GM13977 (cell line): ENCODE measurements at regions not wholly inside any gene's neighbourhood (a gene's known extent, or its start where the extent isn't known, plus 50 kb on each side); places are given as distances from the start of the nearest gene placed in this dataset.

Experiments used
- DNase-seq: peaks from one replicate; pipeline ENCODE4 v3.0.0; 2012; ENCODE audit warnings: low spot score
- CTCF ChIP-seq: IDR thresholded peaks from 2 replicates; pipeline ENCODE4 v1.5.1; 2012; ENCODE audit warnings: mild to moderate bottlenecking, control low read depth; ENCODE audit not compliant: insufficient read depth; ENCODE audit errors: extremely low read depth, missing control alignments
- in situ Hi-C: fragments of 300-500 bp; cut with MboI; formaldehyde crosslinking; loops from one replicate; pipeline ENCODE4 v1.12.0; 2022; ENCODE audit warnings: low sequenced_read_pairs, low pct_unique_long_range_greater_than_20kb, mixed read lengths, inconsistent platforms; ENCODE audit not compliant: unreplicated experiment

GRCh38 chr7:156156734-156157408 is 344.6 kb upstream of the SHH start:
- in situ Hi-C loops = no loop called here
- no peak for DNase-seq
- no peak for TF ChIP-seq CTCF

GRCh38 chr7:156155988-156156733 is 343.9 kb upstream of the SHH start:
- TF ChIP-seq CTCF = no peak

GRCh38 chr7:156153590-156153989 is 341.3 kb upstream of the SHH start:
- TF ChIP-seq CTCF = no peak
- DNase-seq = no peak
- in situ Hi-C loops = no loop called here

More at GRCh38 chr7:156155988-156156733, 343.9 kb upstream of the SHH start:
- in situ Hi-C loops = no loop called here
- no peak for DNase-seq

GRCh38 chr7:156152390-156152789 is 340.1 kb upstream of the SHH start:
- TF ChIP-seq CTCF = no peak
- in situ Hi-C loops = no loop called here
- DNase-seq = no peak

GRCh38 chr7:156151658-156152057 is 339.4 kb upstream of the SHH start:
- no peak for DNase-seq
- TF ChIP-seq CTCF = no peak
- in situ Hi-C loops = no loop called here

- no peak for DNase-seq
- no peak for TF ChIP-seq CTCF
- in situ Hi-C loops = no loop called here
These were observed 338.8 kb upstream of the SHH start for GRCh38 chr7:156151078-156151477.
